Natural killer cell (primary cell): ENCODE measurements at regions not wholly inside any gene's neighbourhood (a gene's known extent, or its start where the extent isn't known, plus 50 kb on each side); places are given as distances from the start of the nearest gene placed in this dataset.

ENCODE experiments used
- ATAC-seq, 3 donors: fragments of 150-1000 bp in 2 of 3; fragments of 200-7000 bp in 1 of 3; cut with Tn5 transposase; 1 replicate in 1 of 3; 2 replicates in 2 of 3; pipeline ENCODE4 v1.10.0; 2021; ENCODE audit warnings: mild to moderate bottlenecking in 2 of 3, moderate library complexity in 2 of 3
- DNase-seq, 2 donors: peaks; one replicate each; pipeline versions ENCODE4 v3.0.0 to v3.0.0-alpha.2; 2013 to 2021; ENCODE audit warnings: mixed read lengths in 1 of 2
- H3K27ac ChIP-seq: one replicate; pipeline ENCODE4 v1.5.1; 2013; ENCODE audit warnings: mild to moderate bottlenecking, low read length
- H3K27me3 ChIP-seq: one replicate; pipeline ENCODE4 v1.6.1; 2013; ENCODE audit warnings: low read length; ENCODE audit not compliant: control insufficient read depth, insufficient read depth
- H3K36me3 ChIP-seq: one replicate; pipeline ENCODE4 v1.6.1; 2013; ENCODE audit warnings: low read length; ENCODE audit not compliant: control insufficient read depth, insufficient read depth
- H3K4me1 ChIP-seq: one replicate; pipeline ENCODE4 v1.6.1; 2013; ENCODE audit warnings: low read length; ENCODE audit not compliant: control insufficient read depth, insufficient read depth
- H3K4me3 ChIP-seq: one replicate; pipeline ENCODE4 v1.5.1; 2013; ENCODE audit warnings: low read length
- H3K9me3 ChIP-seq: one replicate; pipeline ENCODE4 v1.6.1; 2013; ENCODE audit warnings: low read length; ENCODE audit not compliant: control insufficient read depth, insufficient read depth
- H3K27ac Mint-ChIP-seq, 2 donors: one replicate each; pipeline ENCODE4 v1.8.0; 2022; ENCODE audit warnings: mild to moderate bottlenecking in 2 of 2, mixed read lengths in 2 of 2, moderate library complexity in 1 of 2
- H3K27me3 Mint-ChIP-seq, 2 donors: one replicate each; pipeline ENCODE4 v1.8.0; 2022; ENCODE audit warnings: low read depth in 2 of 2, mixed read lengths in 2 of 2
- H3K36me3 Mint-ChIP-seq: one replicate; pipeline ENCODE4 v1.8.0; 2022; ENCODE audit warnings: mixed read lengths
- H3K4me1 Mint-ChIP-seq, 2 donors: one replicate each; pipeline ENCODE4 v1.8.0; 2022; ENCODE audit warnings: mixed read lengths in 2 of 2
- H3K4me3 Mint-ChIP-seq: one replicate; pipeline ENCODE4 v1.8.0; 2022; ENCODE audit warnings: mild to moderate bottlenecking, moderate library complexity, mixed read lengths
- H3K9me3 Mint-ChIP-seq, 2 donors: one replicate each; pipeline ENCODE4 v1.8.0; 2022; ENCODE audit warnings: mixed read lengths in 2 of 2
- CTCF ChIP-seq: fragments of 200-600 bp; IDR thresholded peaks from one replicate; pipeline ENCODE4 v1.8.0; 2022; ENCODE audit warnings: antibody characterized with exemption
- WGBS: methylation state at CpG from one replicate; pipeline ENCODE4 v1.1.7; 2013; ENCODE audit warnings: missing lambda C conversion rate; ENCODE audit not compliant: insufficient coverage; 5-methylcytosine and 5-hydroxymethylcytosine counted together
- intact Hi-C: fragments of 100-400 bp; cut with micrococcal nuclease; formaldehyde crosslinking; loops from one replicate; pipeline ENCODE4 v1.14.2; 2022

- WGBS = 84% methylated on average over 9 of the region's 9 CpGs
- intact Hi-C loops = no loop called here
- Histone ChIP-seq H3K9me3 (no peaks in the 10 kb centered on the region), H3K27ac (no peak overlapping the region), H3K36me3 (no peaks in the 10 kb centered on the region), H3K4me1 (no peaks in the 10 kb centered on the region), H3K27me3 (no peaks in the 10 kb centered on the region), H3K4me3 (no peak overlapping the region)
- DNase-seq (no peak), ATAC-seq (no peak)
- no peaks in the 10 kb centered on the region for H3K27me3 Mint-ChIP-seq
- peaks cover 0 to 3% of the 10 kb centered on the region in 2 donors for H3K9me3 Mint-ChIP-seq
- H3K4me3 Mint-ChIP-seq = no peak overlapping the region
- TF ChIP-seq CTCF = no peak
- H3K4me1 Mint-ChIP-seq = no peaks in the 10 kb centered on the region
- no peak overlapping the region for H3K27ac Mint-ChIP-seq
- no peaks in the 10 kb centered on the region for H3K36me3 Mint-ChIP-seq
These were observed 451.5 kb upstream of the CHST9 start for GRCh38 chr18:27636576-27637085.

GRCh38 chr18:27632706-27633105 lies 447.6 kb upstream of the CHST9 start:
- Histone ChIP-seq H3K9me3 (no peaks in the 10 kb centered on the region), H3K36me3 (no peaks in the 10 kb centered on the region), H3K4me1 (no peaks in the 10 kb centered on the region), H3K27ac (no peak overlapping the region), H3K27me3 (no peaks in the 10 kb centered on the region), H3K4me3 (no peak overlapping the region)
- intact Hi-C loops = no loop called here
- ATAC-seq (no peak), DNase-seq (no peak)
- H3K9me3 Mint-ChIP-seq = peaks cover 0 to 3% of the 10 kb centered on the region in 2 donors
- no peak overlapping the region for H3K27ac Mint-ChIP-seq
- no peaks in the 10 kb centered on the region for H3K36me3 Mint-ChIP-seq
- no peaks in the 10 kb centered on the region for H3K4me1 Mint-ChIP-seq
- H3K4me3 Mint-ChIP-seq = no peak overlapping the region
- H3K27me3 Mint-ChIP-seq = no peaks in the 10 kb centered on the region
- TF ChIP-seq CTCF = no peak
- 86% methylated on average over 1 of the region's 1 CpG for WGBS

- ATAC-seq = no peak
- Histone ChIP-seq H3K4me3 (no peak overlapping the region), H3K36me3 (no peaks in the 10 kb centered on the region), H3K27ac (no peak overlapping the region), H3K27me3 (no peaks in the 10 kb centered on the region), H3K9me3 (no peaks in the 10 kb centered on the region), H3K4me1 (no peaks in the 10 kb centered on the region)
- Mint-ChIP-seq H3K27ac (no peak overlapping the region), H3K4me3 (no peak overlapping the region), H3K4me1 (no peaks in the 10 kb centered on the region), H3K36me3 (no peaks in the 10 kb centered on the region), H3K9me3 (no peaks in the 10 kb centered on the region), H3K27me3 (no peaks in the 10 kb centered on the region)
- no peak for TF ChIP-seq CTCF
- no peak for DNase-seq
- intact Hi-C loops = no loop called here
- WGBS = 73% methylated on average over 4 of the region's 4 CpGs
These were observed 442.8 kb upstream of the CHST9 start for GRCh38 chr18:27627927-27628326.

GRCh38 chr18:27621236-27621890 lies 436.3 kb upstream of the CHST9 start:
- Mint-ChIP-seq H3K27ac (no peak overlapping the region), H3K36me3 (no peaks in the 10 kb centered on the region), H3K4me1 (no peaks in the 10 kb centered on the region), H3K4me3 (no peak overlapping the region), H3K9me3 (peaks cover 2 to 6% of the 10 kb centered on the region in 2 donors), H3K27me3 (no peaks in the 10 kb centered on the region)
- 60% methylated on average over 2 of the region's 2 CpGs for WGBS
- ATAC-seq = no peak
- Histone ChIP-seq H3K4me1 (no peaks in the 10 kb centered on the region), H3K36me3 (no peaks in the 10 kb centered on the region), H3K4me3 (no peak overlapping the region), H3K9me3 (no peaks in the 10 kb centered on the region), H3K27ac (no peak overlapping the region), H3K27me3 (no peaks in the 10 kb centered on the region)
- no peak for TF ChIP-seq CTCF
- no peak for DNase-seq
- intact Hi-C loops = no loop called here
